Ureter (tissue), 1 donor: ENCODE measurements at regions not wholly inside any gene's neighbourhood (a gene's known extent, or its start where the extent isn't known, plus 50 kb on each side); places are given as distances from the start of the nearest gene placed in this dataset.
"Not testable (repeated sequence)": the region's sequence is repeated elsewhere in the genome, so short reads cannot be mapped to it uniquely, and the experiment has no call there.

Experiments
- DNase-seq: peaks from one replicate; pipeline ENCODE4 v3.0.0-alpha.2; 2020; ENCODE audit warnings: low spot score
- donor health status: DM: yes; HTN: yes; CAD: no.

- not testable (repeated sequence) for DNase-seq
These were observed 132.9 kb downstream of the FAM72B start for GRCh38 chr1:121051161-121051790.

- not testable (repeated sequence) for DNase-seq
These were observed 132.0 kb downstream of the FAM72B start for GRCh38 chr1:121052081-121052660.

GRCh38 chr1:121054928-121055327 is 129.2 kb downstream of the FAM72B start:
- DNase-seq, result not testable (repeated sequence)

- not testable (repeated sequence) for DNase-seq
These were observed 117.2 kb downstream of the FAM72B start for GRCh38 chr1:121066925-121067324.

- DNase-seq, result not testable (repeated sequence)
These were observed 115.2 kb downstream of the FAM72B start for GRCh38 chr1:121068738-121069499.

- not testable (repeated sequence) for DNase-seq
These were observed 110.3 kb downstream of the FAM72B start for GRCh38 chr1:121073852-121074251.

GRCh38 chr1:121075254-121075805 is 108.8 kb downstream of the FAM72B start:
- not testable (repeated sequence) for DNase-seq

GRCh38 chr1:121076674-121077073 is 107.5 kb downstream of the FAM72B start:
- DNase-seq, result not testable (repeated sequence)

GRCh38 chr1:121079655-121080054 is 104.5 kb downstream of the FAM72B start:
- not testable (repeated sequence) for DNase-seq

GRCh38 chr1:121080197-121080903 is 103.8 kb downstream of the FAM72B start:
- not testable (repeated sequence) for DNase-seq

- not testable (repeated sequence) for DNase-seq
These were observed 103.3 kb downstream of the FAM72B start for GRCh38 chr1:121080904-121081264.

GRCh38 chr1:121081625-121082199 is 102.4 kb downstream of the FAM72B start:
- DNase-seq, result not testable (repeated sequence)

- not testable (repeated sequence) for DNase-seq
These were observed 101.1 kb downstream of the FAM72B start for GRCh38 chr1:121082995-121083394.

GRCh38 chr1:121086249-121086648 is 97.9 kb downstream of the FAM72B start:
- not testable (repeated sequence) for DNase-seq

- not testable (repeated sequence) for DNase-seq
These were observed 96.9 kb downstream of the FAM72B start for GRCh38 chr1:121087221-121087620.

- not testable (repeated sequence) for DNase-seq
These were observed 95.6 kb downstream of the FAM72B start for GRCh38 chr1:121088568-121088967.

GRCh38 chr1:121092329-121092968 is 91.7 kb downstream of the FAM72B start:
- DNase-seq, result not testable (repeated sequence)

GRCh38 chr1:121095014-121095413 is 89.1 kb downstream of the FAM72B start:
- not testable (repeated sequence) for DNase-seq

GRCh38 chr1:121097127-121097866 is 86.8 kb downstream of the FAM72B start:
- peak; percentile 83 for DNase-seq

- DNase-seq, result not testable (repeated sequence)
These were observed 86.3 kb downstream of the FAM72B start for GRCh38 chr1:121097867-121098215.
